NCI-H82 (cell line): ENCODE measurements at regions not wholly inside any gene's neighbourhood (a gene's known extent, or its start where the extent isn't known, plus 50 kb on each side); places are given as distances from the start of the nearest gene placed in this dataset.

Experiments
- DNase-seq: peaks from one replicate; lab custom pipeline; 2025; lab: John Stamatoyannopoulos, UW

DNA sequence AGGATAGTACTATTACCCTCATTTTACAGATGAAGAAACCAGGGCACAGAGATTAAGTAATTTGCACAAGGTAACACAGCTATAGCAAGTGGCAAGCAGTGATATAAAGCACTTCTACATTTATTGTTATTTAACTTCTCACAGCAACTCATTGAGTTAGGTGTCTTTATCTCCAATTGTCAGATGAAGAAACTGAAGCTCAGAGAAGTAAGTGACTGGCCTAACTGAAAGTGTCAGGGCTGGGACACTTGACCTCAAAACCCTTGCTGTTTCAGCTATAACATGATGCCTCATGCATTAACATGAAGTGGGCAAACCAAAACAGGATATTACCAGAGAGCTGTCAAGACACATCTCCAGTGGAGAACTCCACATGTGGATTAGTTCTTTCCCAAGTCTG is 65.8 kb upstream of the LEKR1 start:
- DNase-seq = no peak

- DNase-seq = peak; percentile 72
These were observed 65.1 kb upstream of the LEKR1 start for GRCh38 chr3:156761007-156761406.

DNA sequence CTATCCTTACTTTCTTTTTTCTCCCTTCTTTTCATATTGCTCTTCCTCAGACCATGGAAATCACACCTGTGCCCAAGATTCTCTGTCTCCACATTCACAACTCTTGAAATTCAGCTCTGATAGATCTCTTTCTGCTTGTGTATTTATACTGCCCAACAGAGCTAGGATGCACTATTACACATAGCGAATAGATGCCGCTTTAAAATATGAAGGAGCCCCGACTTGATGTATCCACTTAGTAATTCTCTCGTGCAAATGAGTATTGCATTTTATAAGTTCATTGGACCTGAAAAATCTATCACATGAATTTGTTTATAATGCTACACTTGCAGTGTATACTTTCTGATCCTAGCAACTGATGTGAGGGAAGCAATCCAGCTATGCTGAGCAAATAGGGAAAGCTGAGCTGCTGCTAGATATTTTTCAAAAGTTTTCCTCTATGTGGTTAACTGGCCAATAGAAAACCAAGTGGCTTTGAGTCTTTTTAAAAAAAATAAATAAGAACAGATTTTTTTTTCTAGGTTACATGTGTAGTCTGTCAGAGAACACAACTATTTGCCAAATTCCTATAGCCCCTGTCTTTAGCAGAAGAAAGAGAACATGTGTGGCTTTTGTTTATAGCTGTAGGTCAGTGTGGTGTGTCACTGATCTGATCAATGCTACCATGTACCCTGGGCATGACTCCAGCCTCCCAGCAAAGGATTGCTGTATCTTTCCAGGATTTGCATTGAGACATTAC is 64.3 kb upstream of the LEKR1 start:
- DNase-seq = no peak

- DNase-seq = no peak
These were observed 63.4 kb upstream of the LEKR1 start for GRCh38 chr3:156762631-156763185.

GRCh38 chr3:156763386-156763785 is 62.8 kb upstream of the LEKR1 start:
- no peak for DNase-seq

DNA sequence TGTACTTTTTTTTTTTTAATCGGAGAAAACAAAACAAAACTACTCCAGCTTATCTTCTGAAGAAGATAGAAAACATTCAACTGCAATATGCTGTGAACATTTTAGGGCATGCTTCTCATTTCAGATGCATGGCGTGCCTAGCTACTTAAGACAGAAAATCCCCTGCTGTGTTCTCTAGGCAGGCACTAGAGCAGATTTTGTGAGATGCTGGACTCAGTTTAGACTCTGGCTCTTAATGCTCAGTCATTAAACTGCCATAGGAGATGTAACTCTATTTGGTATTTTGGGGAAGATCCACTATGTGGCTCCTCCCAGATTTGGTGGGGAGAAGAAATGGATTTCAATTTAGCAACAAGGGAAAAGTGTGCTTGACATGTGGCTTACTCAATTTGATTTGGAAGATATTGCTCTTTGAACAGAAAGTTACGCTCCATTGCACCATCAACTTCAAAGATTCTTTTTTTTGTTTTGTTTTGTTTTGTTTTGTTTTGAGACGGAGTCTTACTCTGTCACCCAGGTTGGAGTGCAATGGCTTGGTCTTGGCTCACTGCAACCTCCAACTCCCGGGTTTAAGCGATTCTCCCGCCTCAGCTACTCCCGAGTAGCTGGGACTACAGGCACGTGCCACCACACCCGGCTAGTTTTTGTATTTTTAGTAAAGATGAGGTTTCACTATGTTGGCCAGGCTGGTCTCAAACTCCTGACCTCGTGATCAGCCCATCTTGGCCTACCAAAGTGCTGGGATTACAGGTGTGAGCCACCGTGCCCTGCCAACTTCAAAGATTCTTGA is 62.0 kb upstream of the LEKR1 start:
- DNase-seq = no peak

GRCh38 chr3:156764751-156765150 is 61.4 kb upstream of the LEKR1 start:
- no peak for DNase-seq

DNA sequence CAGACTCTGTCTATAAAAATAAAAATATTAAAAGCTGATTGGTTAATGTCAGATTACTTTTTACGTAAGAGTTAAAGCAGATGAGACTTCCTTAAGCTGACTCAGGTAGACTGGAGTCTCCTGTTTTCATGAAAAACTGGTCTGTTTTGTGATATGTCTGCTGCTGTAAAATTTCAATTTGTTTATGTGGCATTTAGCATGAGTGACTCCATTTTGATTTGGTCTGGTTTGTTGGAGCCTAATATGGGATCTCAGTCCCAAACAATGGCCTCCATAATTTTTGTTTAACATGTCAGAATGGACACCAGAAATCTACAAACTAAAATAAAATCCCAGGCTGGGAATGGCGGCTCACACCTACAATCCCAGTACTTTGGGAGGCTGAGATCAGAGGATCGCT is 57.8 kb upstream of the LEKR1 start:
- no peak for DNase-seq

GRCh38 chr3:156769721-156770654 is 56.2 kb upstream of the LEKR1 start:
- DNase-seq = no peak

- peak; percentile 47 for DNase-seq
These were observed 55.3 kb upstream of the LEKR1 start for GRCh38 chr3:156770699-156771414.

DNA sequence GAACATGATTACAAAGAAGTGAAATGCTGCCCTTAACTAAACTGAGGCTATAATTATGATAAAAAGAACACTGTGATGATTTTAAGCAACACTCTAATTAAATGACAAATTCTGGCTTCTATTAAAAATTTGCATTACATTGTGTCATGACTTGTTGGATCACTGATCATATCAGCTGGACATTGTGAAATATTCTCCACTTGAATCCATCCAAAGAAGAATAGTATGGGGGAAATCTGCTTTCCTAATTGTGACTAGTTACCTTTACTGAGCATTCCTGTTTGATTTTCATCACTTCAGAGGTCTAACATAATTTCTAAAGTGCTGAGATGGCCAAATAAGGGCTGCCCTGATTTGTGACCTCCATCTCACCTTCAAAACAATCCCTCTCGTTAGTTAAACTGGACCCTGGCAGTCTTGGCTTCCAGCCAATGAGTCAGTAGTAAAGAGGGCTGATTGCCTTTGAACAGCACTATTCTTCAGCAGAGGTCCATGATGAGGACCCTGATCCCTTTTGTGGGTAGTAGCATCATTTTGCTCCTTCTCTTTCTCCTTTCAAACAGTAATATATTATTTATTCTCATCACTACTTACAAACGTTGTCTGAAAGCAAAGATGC is 53.5 kb upstream of the LEKR1 start:
- no peak for DNase-seq

DNA sequence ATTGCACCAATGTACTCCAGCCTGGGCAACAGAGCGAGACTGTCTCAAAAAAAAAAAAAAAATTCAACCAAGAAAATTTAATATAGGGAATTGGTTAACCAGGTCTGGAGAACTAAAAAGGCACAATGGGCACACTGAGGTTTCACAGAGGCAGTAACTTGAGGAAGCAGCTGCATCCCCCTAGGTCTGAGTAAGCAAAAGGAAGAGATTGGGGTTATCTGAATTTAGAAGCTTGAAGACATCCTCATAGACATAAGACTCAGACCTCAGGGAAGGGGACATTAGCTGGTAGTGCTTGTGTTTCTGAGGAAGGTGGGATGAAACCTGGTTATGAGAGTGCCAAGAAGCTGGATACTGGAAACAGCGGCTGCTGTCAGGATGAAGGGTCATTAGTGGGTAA is 50.1 kb upstream of the LEKR1 start:
- DNase-seq = no peak
